Trophoblast cell (in vitro differentiated cells and primary cell): ENCODE measurements at regions not wholly inside any gene's neighbourhood (a gene's known extent, or its start where the extent isn't known, plus 50 kb on each side); places are given as distances from the start of the nearest gene placed in this dataset.

ENCODE experiments used
- DNase-seq, 2 donors: peaks; one replicate each; pipeline ENCODE4 v3.0.0-alpha.2; 2016
- H2AFZ ChIP-seq: 2 replicates; pipeline ENCODE4 v1.6.1; 2013; ENCODE audit warnings: low read length, moderate library complexity, mild to moderate bottlenecking; ENCODE audit not compliant: insufficient read depth, poor library complexity
- H2AK5ac ChIP-seq: 2 replicates; pipeline ENCODE4 v1.6.1; 2013; ENCODE audit warnings: mild to moderate bottlenecking, low read length
- H2BK120ac ChIP-seq: 2 replicates; pipeline ENCODE4 v1.6.1; 2013; ENCODE audit warnings: low read length, mild to moderate bottlenecking, moderate library complexity; ENCODE audit not compliant: insufficient read depth, poor library complexity
- H2BK12ac ChIP-seq: 2 replicates; pipeline ENCODE4 v1.6.1; 2013; ENCODE audit warnings: mild to moderate bottlenecking, low read length, moderate library complexity
- H2BK5ac ChIP-seq: 2 replicates; pipeline ENCODE4 v1.6.1; 2013; ENCODE audit warnings: low read length, low read depth, moderate library complexity, mild to moderate bottlenecking; ENCODE audit not compliant: poor library complexity
- H3K14ac ChIP-seq: 2 replicates; pipeline ENCODE4 v1.6.1; 2013; ENCODE audit warnings: mild to moderate bottlenecking, low read length
- H3K18ac ChIP-seq: 2 replicates; pipeline ENCODE4 v1.6.1; 2013; ENCODE audit warnings: mild to moderate bottlenecking, low read length
- H3K23ac ChIP-seq: 2 replicates; pipeline ENCODE4 v1.6.1; 2013; ENCODE audit warnings: low read length
- H3K27ac ChIP-seq: 2 replicates; pipeline ENCODE4 v1.5.1; 2013; ENCODE audit warnings: low read depth, mild to moderate bottlenecking, inconsistent platforms, low read length, moderate library complexity
- H3K27me3 ChIP-seq: 2 replicates; pipeline ENCODE4 v1.6.1; 2013; ENCODE audit warnings: inconsistent platforms, mild to moderate bottlenecking, low read length, moderate library complexity; ENCODE audit not compliant: insufficient read depth
- H3K36me3 ChIP-seq, 2 experiments: 1 replicate in 1 of 2; 2 replicates in 1 of 2; pipeline ENCODE4 v1.6.1; 2013; ENCODE audit warnings: low read length in 2 of 2, mild to moderate bottlenecking in 2 of 2, moderate library complexity in 1 of 2; ENCODE audit not compliant: insufficient read depth in 2 of 2, control insufficient read depth in 1 of 2
- H3K4ac ChIP-seq: 2 replicates; pipeline ENCODE4 v1.6.1; 2013; ENCODE audit warnings: low read depth, mild to moderate bottlenecking, low read length, moderate library complexity
- H3K4me1 ChIP-seq, 2 experiments: 1 replicate in 1 of 2; 2 replicates in 1 of 2; pipeline ENCODE4 v1.6.1; 2013; ENCODE audit warnings: low read length in 2 of 2, mild to moderate bottlenecking in 2 of 2, moderate library complexity in 1 of 2; ENCODE audit not compliant: insufficient read depth in 2 of 2, control insufficient read depth in 1 of 2
- H3K4me2 ChIP-seq: 2 replicates; pipeline ENCODE4 v1.6.1; 2013; ENCODE audit warnings: inconsistent platforms, mild to moderate bottlenecking, low read length, moderate library complexity
- H3K4me3 ChIP-seq: 2 replicates; pipeline ENCODE4 v1.5.1; 2013; ENCODE audit warnings: mild to moderate bottlenecking, low read depth, low read length, inconsistent platforms
- H3K79me1 ChIP-seq: one replicate; pipeline ENCODE4 v1.6.1; 2013; ENCODE audit warnings: low read length
- H3K79me2 ChIP-seq: 2 replicates; pipeline ENCODE4 v1.6.1; 2013; ENCODE audit warnings: low read length, mild to moderate bottlenecking; ENCODE audit not compliant: control insufficient read depth, insufficient read depth, poor library complexity
- H3K9ac ChIP-seq: 2 replicates; pipeline ENCODE4 v1.6.1; 2013; ENCODE audit warnings: mild to moderate bottlenecking, low read length
- H3K9me3 ChIP-seq: 2 replicates; pipeline ENCODE4 v1.6.1; 2013; ENCODE audit warnings: low read depth, mild to moderate bottlenecking, control low read depth, inconsistent platforms, low read length; ENCODE audit not compliant: insufficient read depth
- H4K12ac ChIP-seq: 2 replicates; pipeline ENCODE4 v1.6.1; 2013; ENCODE audit warnings: low read depth, mild to moderate bottlenecking, low read length, moderate library complexity
- H4K8ac ChIP-seq: 2 replicates; pipeline ENCODE4 v1.6.1; 2013; ENCODE audit warnings: low read depth, mild to moderate bottlenecking, low read length, moderate library complexity
- H4K91ac ChIP-seq: one replicate; pipeline ENCODE4 v1.6.1; 2013; ENCODE audit warnings: low read depth, mild to moderate bottlenecking, low read length, moderate library complexity
- WGBS: extraction: QIAGEN DNeasy Blood & Tissue Kit; methylation state at CpG from one replicate; pipeline ENCODE4 v1.1.7; 2013; ENCODE audit warnings: missing lambda C conversion rate; ENCODE audit not compliant: insufficient read length, insufficient coverage; ENCODE audit errors: extremely low coverage; 5-methylcytosine and 5-hydroxymethylcytosine counted together

- Histone ChIP-seq H3K9ac (no peak overlapping the region), H3K4me2 (no peak overlapping the region), H2BK5ac (no peak overlapping the region), H3K27me3 (no peaks in the 10 kb centered on the region), H3K23ac (no peak overlapping the region), H3K4me3 (no peak overlapping the region), H4K91ac (no peak overlapping the region), H4K12ac (no peak overlapping the region), H3K36me3 (no peaks in the 10 kb centered on the region), H2BK120ac (no peak overlapping the region), H3K14ac (no peak overlapping the region), H3K27ac (no peak overlapping the region), H4K8ac (no peak overlapping the region), H3K4ac (no peak overlapping the region), H3K4me1 (peaks cover 0 to 4% of the 10 kb centered on the region in 2 experiments), H3K79me1 (no peaks in the 10 kb centered on the region), H2AK5ac (no peak overlapping the region), H3K79me2 (no peaks in the 10 kb centered on the region), H2BK12ac (no peak overlapping the region), H3K18ac (no peak overlapping the region), H3K9me3 (no peaks in the 10 kb centered on the region), H2AFZ (no peak overlapping the region)
- DNase-seq: no peak
- WGBS: no CpG with 5 or more reads among the region's 2 CpGs
Observed at GRCh38 chr3:5732081-5732480, 544.6 kb downstream of the EDEM1 start.

- no peak overlapping the region for H2BK120ac ChIP-seq
- H3K36me3 ChIP-seq: no peaks in the 10 kb centered on the region
- H4K12ac ChIP-seq: no peak overlapping the region
- no peak overlapping the region for H3K14ac ChIP-seq
- H2AFZ ChIP-seq: no peak overlapping the region
- H3K79me2 ChIP-seq: no peaks in the 10 kb centered on the region
- H3K18ac ChIP-seq: no peak overlapping the region
- no peaks in the 10 kb centered on the region for H3K27me3 ChIP-seq
- DNase-seq: peak in 1 of 2 donors; percentile 41
- no peak overlapping the region for H4K8ac ChIP-seq
- H3K4me3 ChIP-seq: no peak overlapping the region
- H3K4me1 ChIP-seq: no peaks in the 10 kb centered on the region
- no peak overlapping the region for H3K4ac ChIP-seq
- no peak overlapping the region for H2AK5ac ChIP-seq
- H2BK5ac ChIP-seq: no peak overlapping the region
- no peak overlapping the region for H3K4me2 ChIP-seq
- H3K9ac ChIP-seq: no peak overlapping the region
- H3K79me1 ChIP-seq: no peaks in the 10 kb centered on the region
- no peak overlapping the region for H3K27ac ChIP-seq
- WGBS: no CpG with 5 or more reads among the region's 4 CpGs
- H2BK12ac ChIP-seq: no peak overlapping the region
- no peak overlapping the region for H4K91ac ChIP-seq
- H3K23ac ChIP-seq: no peak overlapping the region
- no peaks in the 10 kb centered on the region for H3K9me3 ChIP-seq
Observed at GRCh38 chr3:5733995-5734394, 546.5 kb downstream of the EDEM1 start.

GRCh38 chr3:5735896-5736295 lies 548.4 kb downstream of the EDEM1 start:
- no peak overlapping the region for H2BK5ac ChIP-seq
- no peak overlapping the region for H4K12ac ChIP-seq
- WGBS: no CpG with 5 or more reads among the region's 6 CpGs
- H2BK12ac ChIP-seq: no peak overlapping the region
- H3K79me2 ChIP-seq: no peaks in the 10 kb centered on the region
- no peak overlapping the region for H4K91ac ChIP-seq
- no peak overlapping the region for H3K4me2 ChIP-seq
- no peak overlapping the region for H3K4me3 ChIP-seq
- no peak for DNase-seq
- no peak overlapping the region for H3K23ac ChIP-seq
- H3K9me3 ChIP-seq: no peaks in the 10 kb centered on the region
- no peak overlapping the region for H3K27ac ChIP-seq
- H3K18ac ChIP-seq: no peak overlapping the region
- H3K4ac ChIP-seq: no peak overlapping the region
- H3K4me1 ChIP-seq: no peaks in the 10 kb centered on the region
- H3K14ac ChIP-seq: no peak overlapping the region
- no peak overlapping the region for H4K8ac ChIP-seq
- no peak overlapping the region for H2AFZ ChIP-seq
- no peaks in the 10 kb centered on the region for H3K36me3 ChIP-seq
- no peaks in the 10 kb centered on the region for H3K79me1 ChIP-seq
- H3K27me3 ChIP-seq: no peaks in the 10 kb centered on the region
- H2BK120ac ChIP-seq: no peak overlapping the region
- no peak overlapping the region for H3K9ac ChIP-seq
- no peak overlapping the region for H2AK5ac ChIP-seq

- H3K27ac ChIP-seq: no peak overlapping the region
- H3K23ac ChIP-seq: no peak overlapping the region
- no peak overlapping the region for H3K4me3 ChIP-seq
- H2AK5ac ChIP-seq: no peak overlapping the region
- no peaks in the 10 kb centered on the region for H3K36me3 ChIP-seq
- DNase-seq: no peak
- no peak overlapping the region for H3K14ac ChIP-seq
- H3K79me1 ChIP-seq: no peaks in the 10 kb centered on the region
- H4K8ac ChIP-seq: no peak overlapping the region
- no peak overlapping the region for H2AFZ ChIP-seq
- H3K4ac ChIP-seq: no peak overlapping the region
- no peaks in the 10 kb centered on the region for H3K9me3 ChIP-seq
- H3K9ac ChIP-seq: no peak overlapping the region
- H2BK120ac ChIP-seq: no peak overlapping the region
- no CpG with 5 or more reads among the region's 3 CpGs for WGBS
- no peak overlapping the region for H3K4me2 ChIP-seq
- no peak overlapping the region for H4K91ac ChIP-seq
- no peak overlapping the region for H3K18ac ChIP-seq
- no peaks in the 10 kb centered on the region for H3K4me1 ChIP-seq
- no peak overlapping the region for H4K12ac ChIP-seq
- H2BK12ac ChIP-seq: no peak overlapping the region
- no peaks in the 10 kb centered on the region for H3K79me2 ChIP-seq
- H3K27me3 ChIP-seq: no peaks in the 10 kb centered on the region
- H2BK5ac ChIP-seq: no peak overlapping the region
Observed at GRCh38 chr3:5739299-5739935, 551.9 kb downstream of the EDEM1 start.
